IMR-90 (cell line): ENCODE measurements at regions not wholly inside any gene's neighbourhood (a gene's known extent, or its start where the extent isn't known, plus 50 kb on each side); places are given as distances from the start of the nearest gene placed in this dataset.

Source experiments
- ATAC-seq: fragments of 200-7000 bp; cut with Tn5 transposase; 2 replicates; pipeline ENCODE4 v1.9.1; 2020; ENCODE audit warnings: low read depth, mild to moderate bottlenecking, moderate library complexity
- BruUV-seq: library from RNA; stranded (reverse); fragments of 400-500 nt; replicated peaks from 2 replicates; lab custom pipeline; 2021; lab: Mats Ljungman, UMichigan
- CTCF ChIA-PET: fragments of 300-600 bp; formaldehyde crosslinking; extraction: SDS; loops from one replicate; lab custom pipeline; 2021; ENCODE audit warnings: antibody characterized with exemption; lab: Yijun Ruan, JAX
- POLR2A ChIA-PET: fragments of 300-600 bp; sonication (Branson Sonifier 250); formaldehyde crosslinking; loops from one replicate; lab custom pipeline; 2022; ENCODE audit warnings: antibody characterized with exemption; ENCODE audit not compliant: unreplicated experiment; lab: Charles Lee
- DNase-seq: peaks from one replicate; pipeline ENCODE4 v3.0.0; 2013
- H2AFZ ChIP-seq: replicated peaks from 2 replicates; pipeline ENCODE3; 2013; ENCODE audit warnings: low read length, mild to moderate bottlenecking; ENCODE audit not compliant: poor library complexity
- H2AK5ac ChIP-seq: 2 replicates; pipeline ENCODE4 v1.6.1; 2013; ENCODE audit warnings: low read depth, low read length, inconsistent platforms
- H2AK9ac ChIP-seq: replicated peaks from 2 replicates; pipeline ENCODE3; 2013; ENCODE audit warnings: mild to moderate bottlenecking, low read depth, low read length, moderate library complexity; ENCODE audit not compliant: poor library complexity
- H2BK120ac ChIP-seq: 2 replicates; pipeline ENCODE4 v1.6.1; 2013; ENCODE audit warnings: low read depth, low read length, inconsistent platforms
- H2BK15ac ChIP-seq: 3 replicates; pipeline ENCODE4 v1.6.1; 2013; ENCODE audit warnings: low read depth, low read length, inconsistent platforms
- H2BK20ac ChIP-seq: 2 replicates; pipeline ENCODE4 v1.6.1; 2013; ENCODE audit warnings: low read depth, mild to moderate bottlenecking, inconsistent platforms, low read length, moderate library complexity
- H2BK5ac ChIP-seq: 2 replicates; pipeline ENCODE4 v1.6.1; 2013; ENCODE audit warnings: mild to moderate bottlenecking, low read depth, low read length, inconsistent platforms; ENCODE audit not compliant: poor library complexity, severe bottlenecking
- H3K14ac ChIP-seq: replicated peaks from 2 replicates; pipeline ENCODE4 v1.6.1; 2013; ENCODE audit warnings: low read depth, low read length, inconsistent platforms
- H3K18ac ChIP-seq: 2 replicates; pipeline ENCODE4 v1.6.1; 2013; ENCODE audit warnings: low read depth, low read length, control low read depth
- H3K23ac ChIP-seq: 2 replicates; pipeline ENCODE4 v1.6.1; 2013; ENCODE audit warnings: low read depth, low read length, inconsistent platforms
- H3K27ac ChIP-seq: 2 replicates; pipeline ENCODE4 v1.5.1; 2013; ENCODE audit warnings: mild to moderate bottlenecking, control low read depth, low read length; ENCODE audit not compliant: insufficient read depth
- H3K27me3 ChIP-seq: 2 replicates; pipeline ENCODE4 v1.6.1; 2013; ENCODE audit warnings: low read length; ENCODE audit not compliant: control insufficient read depth, insufficient read depth
- H3K36me3 ChIP-seq: 2 replicates; pipeline ENCODE4 v1.6.1; 2013; ENCODE audit warnings: low read length, mixed read lengths; ENCODE audit not compliant: control insufficient read depth, insufficient read depth
- H3K4ac ChIP-seq: 2 replicates; pipeline ENCODE4 v1.6.1; 2013; ENCODE audit warnings: low read depth, low read length, inconsistent platforms
- H3K4me1 ChIP-seq: 2 replicates; pipeline ENCODE4 v1.6.1; 2013; ENCODE audit warnings: low read length, mixed read lengths; ENCODE audit not compliant: control insufficient read depth, insufficient read depth
- H3K4me2 ChIP-seq: 2 replicates; pipeline ENCODE4 v1.6.1; 2013; ENCODE audit warnings: low read depth, mild to moderate bottlenecking, control low read depth, low read length, moderate library complexity
- H3K4me3 ChIP-seq: 2 replicates; pipeline ENCODE4 v1.5.1; 2013; ENCODE audit warnings: low read depth, mild to moderate bottlenecking, control low read depth, low read length, moderate library complexity; ENCODE audit not compliant: insufficient read depth
- H3K56ac ChIP-seq: 2 replicates; pipeline ENCODE4 v1.6.1; 2013; ENCODE audit warnings: low read length, inconsistent platforms; ENCODE audit not compliant: insufficient read depth; ENCODE audit errors: extremely low read depth
- H3K79me1 ChIP-seq, 2 experiments: 2 replicates each; pipeline ENCODE4 v1.6.1; 2013; ENCODE audit warnings: low read length in 2 of 2, inconsistent platforms in 1 of 2, low read depth in 1 of 2
- H3K9ac ChIP-seq: 2 replicates; pipeline ENCODE4 v1.6.1; 2013; ENCODE audit warnings: low read depth, low read length, control low read depth
- H3K9me1 ChIP-seq: 2 replicates; pipeline ENCODE4 v1.6.1; 2013; ENCODE audit warnings: low read length, inconsistent platforms; ENCODE audit not compliant: insufficient read depth
- H3K9me3 ChIP-seq: 2 replicates; pipeline ENCODE4 v1.6.1; 2013; ENCODE audit warnings: low read length; ENCODE audit not compliant: control insufficient read depth, insufficient read depth
- H4K20me1 ChIP-seq: 2 replicates; pipeline ENCODE4 v1.6.1; 2013; ENCODE audit warnings: low read length, inconsistent platforms; ENCODE audit not compliant: insufficient read depth
- H4K5ac ChIP-seq: 2 replicates; pipeline ENCODE4 v1.6.1; 2013; ENCODE audit warnings: mild to moderate bottlenecking, low read depth, low read length, control low read depth
- H4K8ac ChIP-seq, 2 experiments: 2 replicates each; pipeline ENCODE4 v1.6.1; 2013; ENCODE audit warnings: low read depth in 2 of 2, low read length in 2 of 2, control low read depth in 1 of 2, inconsistent platforms in 1 of 2
- H4K91ac ChIP-seq: 2 replicates; pipeline ENCODE4 v1.6.1; 2013; ENCODE audit warnings: low read depth, low read length, inconsistent platforms; ENCODE audit not compliant: insufficient read depth
- BHLHE40 ChIP-seq: fragments of 150-350 bp; IDR thresholded peaks from 2 replicates; pipeline ENCODE4 v1.6.1; 2016; ENCODE audit warnings: mild to moderate bottlenecking, low read depth, low read length
- CEBPB ChIP-seq: IDR thresholded peaks from 2 replicates; pipeline ENCODE4 v1.6.1; 2012; ENCODE audit warnings: low read depth, low read length, improper control_type of control experiment
- CHD1 ChIP-seq: IDR thresholded peaks from 2 replicates; pipeline ENCODE4 v1.6.1; 2012; ENCODE audit warnings: low read depth, low read length, improper control_type of control experiment
- ELK1 ChIP-seq: fragments of 150-350 bp; IDR thresholded peaks from 2 replicates; pipeline ENCODE4 v1.6.1; 2016; ENCODE audit warnings: low read depth, mild to moderate bottlenecking, low read length, moderate library complexity, borderline replicate concordance
- FOS ChIP-seq: fragments of 150-350 bp; IDR thresholded peaks from 2 replicates; pipeline ENCODE4 v1.6.1; 2016; ENCODE audit warnings: low read depth, low read length
- MAFK ChIP-seq: IDR thresholded peaks from 2 replicates; pipeline ENCODE4 v1.6.1; 2012; ENCODE audit warnings: low read depth, low read length, improper control_type of control experiment
- MAZ ChIP-seq: IDR thresholded peaks from 2 replicates; pipeline ENCODE4 v1.6.1; 2012; ENCODE audit warnings: low read depth, mild to moderate bottlenecking, low read length, improper control_type of control experiment, moderate library complexity, borderline replicate concordance
- NFE2L2 ChIP-seq: fragments of 150-350 bp; IDR thresholded peaks from 2 replicates; pipeline ENCODE4 v1.6.1; 2016; ENCODE audit warnings: low read depth, mild to moderate bottlenecking, low read length
- POLR2A ChIP-seq: IDR thresholded peaks from 2 replicates; pipeline ENCODE4 v1.6.1; 2012; ENCODE audit warnings: mild to moderate bottlenecking, low read depth, low read length
- RAD21 ChIP-seq: IDR thresholded peaks from 2 replicates; pipeline ENCODE4 v1.6.1; 2012; ENCODE audit warnings: low read length, improper control_type of control experiment
- RCOR1 ChIP-seq: IDR thresholded peaks from 2 replicates; pipeline ENCODE4 v1.6.1; 2012; ENCODE audit warnings: mild to moderate bottlenecking, low read length, improper control_type of control experiment; ENCODE audit not compliant: insufficient replicate concordance
- RFX5 ChIP-seq: IDR thresholded peaks from 2 replicates; pipeline ENCODE4 v1.8.0; 2012; ENCODE audit warnings: low read depth, mild to moderate bottlenecking, low read length, moderate library complexity
- SMC3 ChIP-seq: fragments of 150-350 bp; IDR thresholded peaks from 2 replicates; pipeline ENCODE4 v1.6.1; 2016; ENCODE audit warnings: low read depth, mild to moderate bottlenecking, antibody characterized with exemption, low read length, moderate library complexity
- WGBS, 2 experiments: methylation state at CpG; one replicate each; pipeline versions ENCODE4 v1.1.5 to v1.1.7; 2013; ENCODE audit warnings: missing lambda C conversion rate in 2 of 2; ENCODE audit not compliant: insufficient read length in 1 of 2; ENCODE audit errors: extremely low coverage in 2 of 2; 5-methylcytosine and 5-hydroxymethylcytosine counted together
- dilution Hi-C: fragments of 300-500 bp; cut with HindIII; formaldehyde crosslinking; loops from one replicate; pipeline ENCODE4 v1.14.3; 2018; ENCODE audit warnings: low sequenced_read_pairs; ENCODE audit not compliant: unreplicated experiment
- in situ Hi-C: fragments of 300-500 bp; cut with MboI; formaldehyde crosslinking; loops from 3 replicates; pipeline ENCODE4 v1.14.3; 2019; ENCODE audit warnings: low sequenced_read_pairs, inconsistent platforms, mixed read lengths
- intact Hi-C: fragments of 100-400 bp; cut with micrococcal nuclease; formaldehyde crosslinking; loops from 2 replicates; pipeline ENCODE4 v1.10.0; 2022

- no peak for TF ChIP-seq MAZ
These were observed 592.5 kb downstream of the CCDC171 start (continued) for GRCh38 chr9:16145196-16145950.

DNA sequence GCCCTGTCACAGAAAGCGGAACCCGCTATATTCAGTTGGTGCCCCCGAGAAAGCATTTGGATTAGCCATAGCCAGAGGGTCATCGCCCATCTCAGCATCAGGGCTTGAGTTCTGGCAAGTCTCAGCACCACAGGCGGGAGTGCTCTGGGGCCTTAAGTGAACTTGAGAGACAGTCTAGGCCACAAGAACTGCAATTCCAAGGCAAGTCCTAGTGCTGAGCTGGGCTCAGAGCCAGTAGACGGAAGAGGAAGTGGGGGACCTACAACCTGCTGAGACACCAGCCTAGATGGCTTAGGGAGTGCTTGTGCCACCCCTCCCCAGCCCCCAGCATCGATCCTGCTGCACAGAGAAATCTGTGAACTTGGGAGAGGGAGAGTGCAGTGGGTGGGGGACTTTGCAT, 594.9 kb downstream of the CCDC171 start:
- no peak for DNase-seq
- no peak overlapping the region for H4K91ac ChIP-seq
- intact Hi-C loops, result no loop called here
- in situ Hi-C loops, result no loop called here
- CTCF ChIA-PET, result no interaction called here
- no peaks in the 10 kb centered on the region for H3K9me1 ChIP-seq
- H2AK5ac ChIP-seq, result no peak overlapping the region
- dilution Hi-C loops, result no loop called here
- H2AK9ac ChIP-seq, result no peak overlapping the region
- POLR2A ChIA-PET, result no interaction called here
- no peak overlapping the region for H3K18ac ChIP-seq
- H4K8ac ChIP-seq, result no peak overlapping the region
- H3K36me3 ChIP-seq, result no peaks in the 10 kb centered on the region
- TF ChIP-seq NFE2L2 (no peak), RCOR1 (no peak), CEBPB (no peak), FOS (no peak), RFX5 (no peak), MAZ (no peak), CHD1 (no peak), ELK1 (no peak), BHLHE40 (no peak), SMC3 (no peak), MAFK (no peak), RAD21 (no peak), POLR2A (no peak)
- no peak overlapping the region for H3K56ac ChIP-seq
- peaks cover 1% of the 10 kb centered on the region; the same call in 1 of the 2 replicates for H3K27me3 ChIP-seq
- H3K9me3 ChIP-seq, result no peaks in the 10 kb centered on the region
- H3K79me1 ChIP-seq, result no peaks in the 10 kb centered on the region
- H2BK20ac ChIP-seq, result no peak overlapping the region
- H2BK5ac ChIP-seq, result no peak overlapping the region
- H4K5ac ChIP-seq, result no peak overlapping the region
- H3K9ac ChIP-seq, result no peak overlapping the region
- no peak overlapping the region for H3K4me3 ChIP-seq
- no peak overlapping the region for H3K4me2 ChIP-seq
- H4K20me1 ChIP-seq, result no peaks in the 10 kb centered on the region
- no peak overlapping the region for H2BK120ac ChIP-seq
- no peak overlapping the region for H2AFZ ChIP-seq
- H3K14ac ChIP-seq, result no peak overlapping the region
- no peak overlapping the region for H2BK15ac ChIP-seq
- BruUV-seq, result no TSS peak
- no peak overlapping the region for H3K4ac ChIP-seq
- 100% methylated on average over 5 of the region's 7 CpGs; no CpG with 5 or more reads in 1 of the 2 experiments for WGBS, 2 experiments
- no peak for ATAC-seq
- peaks cover 6% of the 10 kb centered on the region; the same call in 1 of the 2 replicates for H3K4me1 ChIP-seq
- H3K23ac ChIP-seq, result no peak overlapping the region
- no peak overlapping the region for H3K27ac ChIP-seq
